ENCODE measurements at regions not wholly inside any gene's neighbourhood (a gene's known extent, or its start where the extent isn't known, plus 50 kb on each side); places are given as distances from the start of the nearest gene placed in this dataset.

GRCh38 chr5:68521776-68522175 lies 306.2 kb downstream of the PIK3R1 start:
- no peak overlapping the region for H3K27ac ChIP-seq (ENCODE audit: low read depth, low read length, poor library complexity, severe bottlenecking)
- CTCF ChIA-PET: no interaction called here
- BruUV-seq (replicated peaks): no TSS peak
- H3K9me3 ChIP-seq (ENCODE audit: low read depth, low read length, poor library complexity, severe bottlenecking): no peaks in the 10 kb centered on the region
- no peak for DNase-seq (ENCODE audit: low spot score)
- TF ChIP-seq EZH2 (IDR thresholded peaks at IDR 0.05; ENCODE audit: borderline replicate concordance, low read depth, low read length, poor library complexity, severe bottlenecking) (no peak), CTCF (conservative IDR thresholded peaks at IDR 0.05; ENCODE audit: low read depth, low read length) (no peak)
- H3K27me3 ChIP-seq (replicated peaks; ENCODE audit: insufficient read depth, low read depth, low read length, poor library complexity): no peaks in the 10 kb centered on the region
- POLR2A ChIA-PET (ENCODE audit: low non-redundant PET): no interaction called here
- no peaks in the 10 kb centered on the region for H3K4me1 ChIP-seq (ENCODE audit: insufficient read depth, low read length, poor library complexity, severe bottlenecking)
- H3K4me3 ChIP-seq (ENCODE audit: low read depth, low read length, poor library complexity, severe bottlenecking): no peak overlapping the region
- intact Hi-C loops (cut with micrococcal nuclease; ENCODE audit: unreplicated experiment): no loop called here
- no peaks in the 10 kb centered on the region for H3K36me3 ChIP-seq (ENCODE audit: insufficient read depth, low read length, poor library complexity, severe bottlenecking)

GRCh38 chr5:68522863-68523262 lies 307.3 kb downstream of the PIK3R1 start:
- no peaks in the 10 kb centered on the region for H3K27me3 ChIP-seq (replicated peaks; ENCODE audit: insufficient read depth, low read depth, low read length, poor library complexity)
- DNase-seq (ENCODE audit: low spot score): no peak
- BruUV-seq (replicated peaks): no TSS peak
- H3K36me3 ChIP-seq (ENCODE audit: insufficient read depth, low read length, poor library complexity, severe bottlenecking): no peaks in the 10 kb centered on the region
- ChIA-PET CTCF (no interaction called here), POLR2A (ENCODE audit: low non-redundant PET) (no interaction called here)
- no peak overlapping the region for H3K4me3 ChIP-seq (ENCODE audit: low read depth, low read length, poor library complexity, severe bottlenecking)
- H3K9me3 ChIP-seq (ENCODE audit: low read depth, low read length, poor library complexity, severe bottlenecking): no peaks in the 10 kb centered on the region
- intact Hi-C loops (cut with micrococcal nuclease; ENCODE audit: unreplicated experiment): no loop called here
- TF ChIP-seq EZH2 (IDR thresholded peaks at IDR 0.05; ENCODE audit: borderline replicate concordance, low read depth, low read length, poor library complexity, severe bottlenecking): no peak
- TF ChIP-seq CTCF (conservative IDR thresholded peaks at IDR 0.05; ENCODE audit: low read depth, low read length): no peak
- no peak overlapping the region for H3K27ac ChIP-seq (ENCODE audit: low read depth, low read length, poor library complexity, severe bottlenecking)
- H3K4me1 ChIP-seq (ENCODE audit: insufficient read depth, low read length, poor library complexity, severe bottlenecking): no peaks in the 10 kb centered on the region

- H3K36me3 ChIP-seq (ENCODE audit: insufficient read depth, low read length, poor library complexity, severe bottlenecking): no peaks in the 10 kb centered on the region
- TF ChIP-seq EZH2 (IDR thresholded peaks at IDR 0.05; ENCODE audit: borderline replicate concordance, low read depth, low read length, poor library complexity, severe bottlenecking): no peak
- no peak for TF ChIP-seq CTCF (conservative IDR thresholded peaks at IDR 0.05; ENCODE audit: low read depth, low read length)
- BruUV-seq (replicated peaks): no TSS peak
- H3K9me3 ChIP-seq (ENCODE audit: low read depth, low read length, poor library complexity, severe bottlenecking): no peaks in the 10 kb centered on the region
- ChIA-PET POLR2A (ENCODE audit: low non-redundant PET) (no interaction called here), CTCF (no interaction called here)
- no peak overlapping the region for H3K4me3 ChIP-seq (ENCODE audit: low read depth, low read length, poor library complexity, severe bottlenecking)
- peaks cover 12% of the 10 kb centered on the region for H3K4me1 ChIP-seq (ENCODE audit: insufficient read depth, low read length, poor library complexity, severe bottlenecking)
- H3K27me3 ChIP-seq (replicated peaks; ENCODE audit: insufficient read depth, low read depth, low read length, poor library complexity): no peaks in the 10 kb centered on the region
- H3K27ac ChIP-seq (ENCODE audit: low read depth, low read length, poor library complexity, severe bottlenecking): no peak overlapping the region
- intact Hi-C loops (cut with micrococcal nuclease; ENCODE audit: unreplicated experiment): no loop called here
- DNase-seq (ENCODE audit: low spot score): no peak
Observed at GRCh38 chr5:68528821-68529273, 313.3 kb downstream of the PIK3R1 start.

Measured in A673 (cell line).